Gastroesophageal sphincter (tissue), 4 donors: ENCODE measurements at regions not wholly inside any gene's neighbourhood (a gene's known extent, or its start where the extent isn't known, plus 50 kb on each side); places are given as distances from the start of the nearest gene placed in this dataset.

Experiments used
- ATAC-seq: fragments of 150-250 bp; one replicate; pipeline ENCODE4 v1.9.1; 2016; ENCODE audit warnings: mild to moderate bottlenecking, moderate library complexity
- H3K27ac ChIP-seq, 4 donors: fragments of 200-600 bp; sonication (generic) in 3 of 4; 1 replicate in 3 of 4; 2 replicates in 1 of 4; pipeline ENCODE4 v1.5.1; 2016 to 2019
- H3K27me3 ChIP-seq: fragments of 200-600 bp; sonication (generic); one replicate; pipeline ENCODE4 v1.5.1; 2019
- H3K36me3 ChIP-seq, 2 donors: fragments of 200-600 bp; sonication (generic); one replicate each; pipeline ENCODE4 v1.5.1; 2019; ENCODE audit warnings: control low read depth in 1 of 2
- H3K4me1 ChIP-seq, 3 donors: fragments of 200-600 bp; sonication (generic); 1 replicate in 2 of 3; 2 replicates in 1 of 3; pipeline ENCODE4 v1.5.1; 2016 to 2019; ENCODE audit warnings: control low read depth in 2 of 3
- H3K4me3 ChIP-seq, 2 donors: fragments of 200-600 bp; sonication (generic); one replicate each; pipeline ENCODE4 v1.5.1; 2019; ENCODE audit warnings: mild to moderate bottlenecking in 1 of 2, moderate library complexity in 1 of 2
- H3K9me3 ChIP-seq, 3 donors: fragments of 200-600 bp; sonication (generic); one replicate each; pipeline ENCODE4 v1.5.1; 2017 to 2019; ENCODE audit warnings: control low read depth in 2 of 3
- CTCF ChIP-seq, 4 experiments: fragments of 200-600 bp in 2 of 4; fragments of 450-650 bp in 2 of 4; sonication (generic) in 1 of 4; IDR thresholded peaks; one replicate each; pipeline ENCODE4 v1.5.1; 2017 to 2019; ENCODE audit warnings: antibody characterized with exemption in 4 of 4, mild to moderate bottlenecking in 2 of 4, moderate library complexity in 2 of 4
- EP300 ChIP-seq: sonication (generic); formaldehyde crosslinking; IDR thresholded peaks from one replicate; pipeline ENCODE4 v1.6.1; 2017; ENCODE audit warnings: antibody characterized with exemption, mild to moderate bottlenecking
- POLR2A ChIP-seq, 2 donors: fragments of 450-650 bp; IDR thresholded peaks; one replicate each; pipeline ENCODE4 v1.6.1; 2017; ENCODE audit warnings: antibody characterized with exemption in 2 of 2, mild to moderate bottlenecking in 2 of 2, moderate library complexity in 1 of 2
- POLR2AphosphoS5 ChIP-seq: sonication (generic); formaldehyde crosslinking; IDR thresholded peaks from one replicate; pipeline ENCODE4 v1.6.1; 2017; ENCODE audit warnings: antibody characterized with exemption
- WGBS, 2 donors: methylation state at CpG; one replicate each; pipeline ENCODE4 v1.1.5; 2018; ENCODE audit warnings: low coverage in 1 of 2; 5-methylcytosine and 5-hydroxymethylcytosine counted together

- TF ChIP-seq POLR2AphosphoS5 (no peak), EP300 (no peak), CTCF (IDR thresholded peaks at IDR 0.05) (no peak), POLR2A (IDR thresholded peaks at IDR 0.05) (no peak)
- Histone ChIP-seq H3K4me1 (no peaks in the 10 kb centered on the region), H3K27me3 (no peaks in the 10 kb centered on the region), H3K9me3 (no peaks in the 10 kb centered on the region), H3K36me3 (no peaks in the 10 kb centered on the region), H3K4me3 (no peak overlapping the region), H3K27ac (no peak overlapping the region)
- ATAC-seq, result no peak
- 100% methylated on average over 1 of the region's 1 CpG for WGBS, 2 donors
Measured at GRCh38 chr3:106611116-106611515, 742.3 kb upstream of the CBLB start.

GRCh38 chr3:106611841-106612240, 743.0 kb upstream of the CBLB start:
- no peak for TF ChIP-seq POLR2AphosphoS5
- no peak for TF ChIP-seq POLR2A (IDR thresholded peaks at IDR 0.05)
- TF ChIP-seq EP300, result no peak
- no peak for TF ChIP-seq CTCF (IDR thresholded peaks at IDR 0.05)
- no peaks in the 10 kb centered on the region for H3K36me3 ChIP-seq
- no peak overlapping the region for H3K4me3 ChIP-seq
- no peaks in the 10 kb centered on the region for H3K27me3 ChIP-seq
- ATAC-seq, result no peak
- H3K4me1 ChIP-seq, result no peaks in the 10 kb centered on the region
- no peaks in the 10 kb centered on the region for H3K9me3 ChIP-seq
- no peak overlapping the region for H3K27ac ChIP-seq

- no peak overlapping the region for H3K4me3 ChIP-seq
- no peaks in the 10 kb centered on the region for H3K4me1 ChIP-seq
- 69 to 83% methylated on average over 3 of the region's 3 CpGs for WGBS, 2 donors
- no peak overlapping the region for H3K27ac ChIP-seq
- TF ChIP-seq EP300 (no peak), POLR2A (IDR thresholded peaks at IDR 0.05) (no peak), POLR2AphosphoS5 (no peak), CTCF (IDR thresholded peaks at IDR 0.05) (no peak)
- H3K9me3 ChIP-seq, result no peaks in the 10 kb centered on the region
- ATAC-seq, result no peak
- H3K36me3 ChIP-seq, result no peaks in the 10 kb centered on the region
- H3K27me3 ChIP-seq, result no peaks in the 10 kb centered on the region
Measured at GRCh38 chr3:106616556-106616955, 747.7 kb upstream of the CBLB start.

GRCh38 chr3:106617276-106617675, 748.5 kb upstream of the CBLB start:
- Histone ChIP-seq H3K36me3 (no peaks in the 10 kb centered on the region), H3K4me3 (no peak overlapping the region), H3K27ac (no peak overlapping the region), H3K9me3 (no peaks in the 10 kb centered on the region), H3K4me1 (no peaks in the 10 kb centered on the region), H3K27me3 (no peaks in the 10 kb centered on the region)
- 38 to 41% methylated on average over 2 of the region's 2 CpGs for WGBS, 2 donors
- TF ChIP-seq CTCF (IDR thresholded peaks at IDR 0.05), result no peak
- ATAC-seq, result no peak

- no peak overlapping the region for H3K27ac ChIP-seq
- whole genome bisulfite sequencing, 2 donors, result 94% methylated on average over 1 of the region's 1 CpG; no CpG with 5 or more reads in 1 of the 2 donors
- H3K4me1 ChIP-seq, result no peaks in the 10 kb centered on the region
- H3K9me3 ChIP-seq, result peaks cover 0 to 17% (median 0%) of the 10 kb centered on the region in 3 donors
- no peaks in the 10 kb centered on the region for H3K27me3 ChIP-seq
- no peaks in the 10 kb centered on the region for H3K36me3 ChIP-seq
- TF ChIP-seq POLR2AphosphoS5 (no peak), POLR2A (IDR thresholded peaks at IDR 0.05) (no peak), EP300 (no peak)
- ATAC-seq, result no peak
- no peak overlapping the region for H3K4me3 ChIP-seq
Measured at GRCh38 chr3:106620646-106621045, 751.8 kb upstream of the CBLB start.

GRCh38 chr3:106624154-106624553, 753.1 kb upstream of the CCDC54 start:
- ATAC-seq, result no peak
- no peak overlapping the region for H3K4me3 ChIP-seq
- H3K27ac ChIP-seq, result no peak overlapping the region
- H3K9me3 ChIP-seq, result peaks cover 0 to 17% (median 0%) of the 10 kb centered on the region in 3 donors
- WGBS, 2 donors, result 71 to 92% methylated on average over 1 of the region's 1 CpG
- no peak for TF ChIP-seq POLR2AphosphoS5
- TF ChIP-seq POLR2A (IDR thresholded peaks at IDR 0.05), result no peak
- TF ChIP-seq CTCF (IDR thresholded peaks at IDR 0.05), result no peak
- no peak for TF ChIP-seq EP300
- no peaks in the 10 kb centered on the region for H3K27me3 ChIP-seq
- no peaks in the 10 kb centered on the region for H3K4me1 ChIP-seq
- no peaks in the 10 kb centered on the region for H3K36me3 ChIP-seq
